ENCODE measurements at regions not wholly inside any gene's neighbourhood (a gene's known extent, or its start where the extent isn't known, plus 50 kb on each side); places are given as distances from the start of the nearest gene placed in this dataset.
"Not testable (repeated sequence)": the region's sequence is repeated elsewhere in the genome, so short reads cannot be mapped to it uniquely, and the experiment has no call there.

GRCh38 chr4:57729775-57730570 lies 619.8 kb upstream of the IGFBP7 start:
- TF ChIP-seq CTCF, POLR2A (IDR thresholded peaks at IDR 0.05): not testable (repeated sequence)

All from heart left ventricle (tissue), 13 donors.